ENCODE measurements at regions not wholly inside any gene's neighbourhood (a gene's known extent, or its start where the extent isn't known, plus 50 kb on each side); places are given as distances from the start of the nearest gene placed in this dataset.
A peak's percentile ranks its signal among the peaks of the same experiment; 100 is the strongest.

- peak; percentile 66 for DNase-seq (ENCODE audit: low read depth)
- H3K4me3 ChIP-seq (ENCODE audit: control insufficient read depth, low read depth, low read length) = no peak overlapping the region
- no peak for TF ChIP-seq CTCF (conservative IDR thresholded peaks at IDR 0.05; ENCODE audit: control insufficient read depth, insufficient read depth, low read depth, low read length)
Measured at GRCh38 chr2:41912337-41912736, 135.5 kb upstream of the PKDCC start.

- no peak overlapping the region for H3K4me3 ChIP-seq (ENCODE audit: control insufficient read depth, low read depth, low read length)
- no peak for TF ChIP-seq CTCF (conservative IDR thresholded peaks at IDR 0.05; ENCODE audit: control insufficient read depth, insufficient read depth, low read depth, low read length)
- no peak for DNase-seq (ENCODE audit: low read depth)
Measured at GRCh38 chr2:41912776-41913175, 135.0 kb upstream of the PKDCC start.

GRCh38 chr2:41913311-41913710, 134.5 kb upstream of the PKDCC start:
- no peak overlapping the region for H3K4me3 ChIP-seq (ENCODE audit: control insufficient read depth, low read depth, low read length)
- DNase-seq (ENCODE audit: low read depth) = no peak
- TF ChIP-seq CTCF (conservative IDR thresholded peaks at IDR 0.05; ENCODE audit: control insufficient read depth, insufficient read depth, low read depth, low read length) = no peak

GRCh38 chr2:41913921-41914609, 133.8 kb upstream of the PKDCC start:
- DNase-seq (ENCODE audit: low read depth) = no peak
- no peak overlapping the region for H3K4me3 ChIP-seq (ENCODE audit: control insufficient read depth, low read depth, low read length)
- no peak for TF ChIP-seq CTCF (conservative IDR thresholded peaks at IDR 0.05; ENCODE audit: control insufficient read depth, insufficient read depth, low read depth, low read length)

GRCh38 chr2:41914936-41915335, 132.9 kb upstream of the PKDCC start:
- no peak for TF ChIP-seq CTCF (conservative IDR thresholded peaks at IDR 0.05; ENCODE audit: control insufficient read depth, insufficient read depth, low read depth, low read length)
- peak; percentile 43 for DNase-seq (ENCODE audit: low read depth)
- H3K4me3 ChIP-seq (ENCODE audit: control insufficient read depth, low read depth, low read length) = no peak overlapping the region

GRCh38 chr2:41916177-41916576, 131.6 kb upstream of the PKDCC start:
- no peak for TF ChIP-seq CTCF (conservative IDR thresholded peaks at IDR 0.05; ENCODE audit: control insufficient read depth, insufficient read depth, low read depth, low read length)
- H3K4me3 ChIP-seq (ENCODE audit: control insufficient read depth, low read depth, low read length) = no peak overlapping the region
- no peak for DNase-seq (ENCODE audit: low read depth)

- H3K4me3 ChIP-seq (ENCODE audit: control insufficient read depth, low read depth, low read length) = no peak overlapping the region
- no peak for DNase-seq (ENCODE audit: low read depth)
- TF ChIP-seq CTCF (conservative IDR thresholded peaks at IDR 0.05; ENCODE audit: control insufficient read depth, insufficient read depth, low read depth, low read length) = no peak
Measured at GRCh38 chr2:41917587-41917986, 130.2 kb upstream of the PKDCC start.

All from fibroblast of mammary gland (primary cell).